Right ventricle myocardium inferior (tissue), 1 donor: ENCODE measurements at regions not wholly inside any gene's neighbourhood (a gene's known extent, or its start where the extent isn't known, plus 50 kb on each side); places are given as distances from the start of the nearest gene placed in this dataset.
"Not testable (repeated sequence)": the region's sequence is repeated elsewhere in the genome, so short reads cannot be mapped to it uniquely, and the experiment has no call there.

Experiments
- ATAC-seq: fragments of 200-7000 bp; cut with Tn5 transposase; one replicate; pipeline ENCODE4 v1.9.1; 2020; ENCODE audit warnings: mild to moderate bottlenecking, moderate library complexity
- DNase-seq: peaks from one replicate; pipeline ENCODE4 v3.0.0; 2021; ENCODE audit errors: missing footprints
- intact Hi-C: fragments of 100-400 bp; cut with DNase I; formaldehyde crosslinking; loops from one replicate; pipeline ENCODE4 v1.11.0; 2022
- donor health status: DM: no; HTN: yes; CAD: no; lungs with severe emphysema.

DNA sequence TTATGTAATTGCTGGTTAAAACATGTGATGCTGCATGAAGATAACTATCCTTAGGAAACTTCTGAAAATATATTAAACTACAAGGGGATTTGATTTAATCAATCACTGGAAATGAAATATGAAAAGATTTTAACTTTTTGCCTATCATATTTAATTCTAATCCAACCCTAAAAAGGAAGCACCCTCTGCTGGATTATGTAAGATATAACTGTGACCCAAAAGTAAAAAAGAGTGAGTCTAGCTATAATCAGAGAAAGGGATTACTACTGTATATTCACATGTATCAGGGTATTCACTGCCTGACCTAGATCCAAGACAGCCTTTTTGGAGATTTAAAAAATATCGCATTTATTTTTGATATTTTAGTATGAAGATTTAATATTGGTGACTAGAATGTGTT, 295.5 kb downstream of the MDFIC start:
- ATAC-seq = no peak

DNA sequence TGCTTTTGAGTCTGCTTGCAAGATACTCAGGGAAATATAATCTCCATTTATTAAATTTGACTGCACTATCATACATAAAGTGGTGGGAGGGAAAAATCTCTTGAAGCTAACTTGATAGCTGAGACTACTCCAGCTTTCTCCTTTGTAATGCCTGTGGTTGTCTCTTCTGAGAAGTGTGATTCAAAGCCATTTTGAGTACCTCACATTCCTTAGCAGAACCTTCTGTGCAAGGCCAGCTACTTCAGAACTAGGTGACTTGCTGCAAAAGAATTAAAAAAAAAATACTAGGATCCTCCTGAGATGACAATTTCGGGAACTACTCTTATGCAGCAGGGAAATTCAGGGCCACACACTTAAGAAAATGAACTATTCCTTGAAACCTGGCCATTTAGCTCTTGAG, 294.8 kb downstream of the MDFIC start:
- intact Hi-C loops = loop anchor here (5.0 to 10.0 kb wide), 3 partner anchors 232 to 359 kb away; partner anchors contain the start of gene MDFIC
- ATAC-seq (no peak), DNase-seq (no peak)

More for the DNA sequence above, 295.5 kb downstream of the MDFIC start:
- DNase-seq = no peak
- intact Hi-C loops = loop anchor here (5.0 to 10.0 kb wide), 3 partner anchors 233 to 360 kb away; partner anchors contain the start of gene MDFIC

- intact Hi-C loops = loop anchor here (10.0 kb wide), 1 partner anchor 226 kb away; no protein-coding TSS in a partner anchor
Measured at GRCh38 chr7:115211171-115211570, 289.3 kb downstream of the MDFIC start.

DNA sequence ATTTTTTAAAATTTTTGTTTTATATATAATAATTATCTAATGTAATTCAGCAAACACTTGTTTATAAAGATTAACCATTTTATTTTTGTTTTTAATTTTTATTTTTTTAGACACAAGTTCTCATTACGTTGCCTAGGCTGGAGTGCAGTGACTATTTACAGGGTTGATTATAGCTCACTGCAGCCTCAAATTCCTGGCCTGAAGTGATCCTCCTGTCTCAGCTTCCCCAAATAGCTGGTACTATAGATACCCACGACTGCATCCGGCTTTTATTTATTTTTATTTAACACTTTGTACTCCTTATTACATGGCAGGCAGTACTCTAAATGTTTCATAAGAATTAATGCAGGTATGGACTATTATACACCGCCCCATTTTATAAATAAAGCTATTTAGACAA, 288.7 kb downstream of the MDFIC start:
- ATAC-seq (no peak), DNase-seq (no peak)
- intact Hi-C loops = loop anchor here (10.0 kb wide), 1 partner anchor 226 kb away; no protein-coding TSS in a partner anchor

More at GRCh38 chr7:115211171-115211570, 289.3 kb downstream of the MDFIC start:
- ATAC-seq = no peak
- no peak for DNase-seq

GRCh38 chr7:115208710-115209560, 287.0 kb downstream of the MDFIC start:
- ATAC-seq = no peak
- intact Hi-C loops = no loop called here
- no peak for DNase-seq

- intact Hi-C loops = not testable (repeated sequence)
Measured at GRCh38 chr7:115206374-115206773, 284.5 kb downstream of the MDFIC start.

GRCh38 chr7:115198143-115198542, 276.2 kb downstream of the MDFIC start:
- DNase-seq = no peak
- intact Hi-C loops = no loop called here
- no peak for ATAC-seq

More at GRCh38 chr7:115206374-115206773, 284.5 kb downstream of the MDFIC start:
- DNase-seq, ATAC-seq: not testable (repeated sequence)

DNA sequence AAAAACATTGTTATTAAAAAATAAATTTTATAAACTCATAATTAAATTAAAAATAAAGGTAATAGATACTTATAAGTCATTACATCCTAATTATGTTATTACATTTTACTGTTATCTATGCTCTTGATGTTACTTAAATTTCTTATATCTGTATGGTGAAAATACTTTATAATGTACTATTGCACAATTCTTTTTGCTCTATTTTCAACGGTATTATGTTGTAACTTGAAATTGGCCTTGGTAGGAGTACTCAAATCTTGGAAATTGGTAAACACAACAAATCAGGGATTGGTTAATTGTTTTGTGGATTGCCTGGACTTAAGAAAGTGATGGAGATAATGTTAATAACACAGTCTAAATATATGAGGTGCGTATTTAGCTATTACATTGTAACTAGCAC, 273.3 kb downstream of the MDFIC start:
- no peak for ATAC-seq
- no peak for DNase-seq
- intact Hi-C loops = no loop called here

- DNase-seq (no peak), ATAC-seq (no peak)
- intact Hi-C loops = no loop called here
Measured at GRCh38 chr7:115191526-115191925, 269.6 kb downstream of the MDFIC start.

DNA sequence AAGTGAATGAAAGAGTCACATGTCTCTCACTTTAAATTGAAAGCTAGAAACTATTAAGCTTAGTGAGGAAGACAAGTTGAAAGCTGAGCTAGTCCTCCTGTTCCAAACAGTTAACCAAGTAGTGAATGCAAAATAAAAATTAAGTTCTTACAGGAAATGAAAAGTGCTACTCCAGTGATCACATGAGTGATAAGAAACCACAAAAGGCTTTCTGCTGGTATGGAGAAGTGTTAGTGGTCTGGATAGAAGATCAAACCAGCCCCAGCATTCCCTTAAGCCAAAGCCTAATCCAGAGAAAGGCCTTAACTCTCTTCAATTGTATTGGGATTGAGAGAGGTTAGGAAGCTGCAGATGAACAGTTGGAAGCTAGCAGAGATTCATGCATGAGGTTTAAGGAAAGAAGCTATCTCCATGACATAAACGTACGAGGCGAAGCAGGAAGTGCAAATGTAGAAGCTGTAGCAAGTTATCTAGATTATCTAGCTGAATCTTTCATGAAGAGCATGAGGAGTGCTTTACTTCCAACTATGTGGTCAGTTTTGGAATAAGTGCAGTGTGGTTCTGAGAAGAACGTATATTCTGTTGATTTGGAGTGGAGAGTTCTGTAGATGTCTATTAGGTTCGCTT, 261.6 kb downstream of the MDFIC start:
- intact Hi-C loops = no loop called here
- ATAC-seq = no peak
- DNase-seq = no peak

DNA sequence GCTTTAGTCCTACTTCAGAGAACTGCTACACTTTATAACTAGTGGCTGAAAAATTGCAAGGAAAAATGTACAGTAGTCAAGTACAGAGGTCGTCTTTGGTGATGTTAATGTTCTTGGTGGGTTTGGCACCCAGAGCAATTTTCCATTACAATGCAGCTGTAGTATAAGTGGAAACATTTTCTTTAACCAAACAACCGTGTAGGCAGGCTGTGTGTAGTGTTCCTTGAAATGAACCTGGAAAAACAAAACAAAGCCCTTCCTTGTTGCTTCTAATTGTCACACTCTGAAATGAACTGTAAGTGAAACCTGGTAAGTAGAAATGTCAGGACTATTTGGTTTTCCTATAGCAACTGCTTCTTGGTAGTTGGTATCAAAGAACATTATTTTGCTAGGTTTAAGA, 256.9 kb downstream of the MDFIC start:
- no peak for ATAC-seq
- DNase-seq = no peak
- intact Hi-C loops = no loop called here

DNA sequence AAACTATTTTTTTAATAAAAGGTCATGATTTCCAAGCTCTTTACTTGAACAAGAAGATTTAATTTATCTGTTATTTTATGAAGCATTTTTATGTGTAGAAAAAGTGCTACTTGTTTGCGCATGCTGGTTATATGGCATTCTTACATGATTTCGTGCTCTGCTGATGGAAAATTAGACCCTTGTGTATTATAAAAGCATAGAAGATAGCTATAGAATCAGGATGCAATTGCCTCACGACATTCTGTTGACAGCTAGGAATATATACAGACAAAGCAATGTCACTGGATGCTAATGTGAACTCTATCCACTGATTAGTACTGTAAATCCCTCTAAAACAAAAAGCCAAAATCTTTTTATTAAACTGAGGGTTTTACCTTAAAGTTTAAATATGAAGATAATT, 255.9 kb downstream of the MDFIC start:
- ATAC-seq (no peak), DNase-seq (no peak)
- intact Hi-C loops = no loop called here

DNA sequence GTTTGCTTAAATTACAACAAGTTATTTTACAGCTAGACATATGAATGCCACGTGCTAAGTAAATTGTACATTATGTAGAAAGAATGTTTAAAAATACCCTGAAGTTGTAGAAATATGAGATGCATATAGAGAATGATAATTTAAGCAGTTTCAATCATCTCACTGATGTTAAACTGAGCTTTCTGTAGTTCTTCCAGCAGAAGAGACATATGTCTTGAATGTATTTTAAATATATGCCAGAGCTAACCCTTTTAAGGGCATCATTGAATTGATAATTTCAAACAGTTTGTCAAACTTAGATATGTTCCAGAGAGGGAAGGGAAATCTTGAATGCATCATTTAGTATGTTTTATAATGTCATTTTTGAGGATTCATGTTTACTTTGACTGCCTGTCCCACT, 255.2 kb downstream of the MDFIC start:
- DNase-seq (no peak), ATAC-seq (no peak)
- intact Hi-C loops = no loop called here

GRCh38 chr7:115172397-115172796, 250.5 kb downstream of the MDFIC start:
- intact Hi-C loops, DNase-seq, ATAC-seq: not testable (repeated sequence)

DNA sequence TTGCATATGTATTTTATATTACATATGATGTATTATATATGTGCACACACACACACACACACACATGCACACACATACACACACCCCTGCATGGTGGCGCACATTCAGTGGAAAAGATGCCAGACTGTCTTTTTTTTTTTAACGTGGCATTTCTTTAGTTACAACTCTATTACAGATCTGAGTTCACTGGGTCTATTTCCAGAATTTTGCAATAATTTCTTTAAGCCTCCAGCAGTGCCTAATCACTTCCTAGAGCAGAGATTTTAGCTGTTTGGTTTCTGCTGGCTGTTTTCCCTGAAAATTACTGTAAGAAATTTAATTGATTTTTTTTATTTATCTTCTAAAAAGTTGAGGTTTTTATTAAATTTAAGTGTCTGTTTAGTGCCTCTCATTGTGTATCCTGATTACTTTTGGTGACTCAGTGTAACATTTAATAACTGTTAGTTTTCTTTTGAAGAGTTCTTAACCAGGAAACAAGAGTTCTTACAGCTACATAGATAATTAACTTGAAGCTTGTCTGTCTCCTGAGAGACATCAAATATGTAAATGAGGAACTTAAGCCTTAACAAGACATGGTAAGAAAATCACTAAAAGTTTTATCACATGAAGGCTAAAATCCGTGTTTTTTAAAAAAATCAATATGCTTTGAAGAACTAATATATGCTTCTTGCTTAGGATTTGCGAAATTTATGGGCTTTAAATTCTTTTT, 232.0 kb downstream of the MDFIC start:
- intact Hi-C loops = no loop called here
- no peak for ATAC-seq
- no peak for DNase-seq

- ATAC-seq (no peak), DNase-seq (no peak)
- intact Hi-C loops = no loop called here
Measured at GRCh38 chr7:115153176-115153575, 231.3 kb downstream of the MDFIC start.

GRCh38 chr7:115146148-115146547, 224.3 kb downstream of the MDFIC start:
- no peak for DNase-seq
- ATAC-seq = no peak
- intact Hi-C loops = no loop called here

DNA sequence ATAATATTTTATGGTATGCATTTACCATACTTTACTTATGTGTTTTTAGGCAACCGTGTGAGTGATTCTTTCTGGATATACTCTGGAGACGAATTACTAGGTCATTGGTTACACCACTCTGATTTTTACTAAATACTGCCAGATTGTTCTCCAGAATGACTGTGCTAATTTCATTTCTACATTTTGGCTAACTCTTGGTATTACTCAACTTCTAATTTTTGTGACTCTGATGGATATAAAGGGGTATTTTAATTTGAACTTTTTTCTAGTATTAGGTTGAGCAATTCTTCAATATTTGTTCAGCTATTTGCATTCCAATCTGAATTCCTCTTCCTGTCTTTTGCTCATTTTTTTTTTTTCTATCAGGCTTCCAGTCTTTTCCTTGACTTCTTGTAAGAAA, 223.6 kb downstream of the MDFIC start:
- DNase-seq (no peak), ATAC-seq (peak; percentile 70)
- intact Hi-C loops = no loop called here

- ATAC-seq = no peak
- intact Hi-C loops = no loop called here
- DNase-seq = no peak
Measured at GRCh38 chr7:115137816-115138215, 215.9 kb downstream of the MDFIC start.
